Testis (tissue), 2 donors: ENCODE measurements at regions not wholly inside any gene's neighbourhood (a gene's known extent, or its start where the extent isn't known, plus 50 kb on each side); places are given as distances from the start of the nearest gene placed in this dataset.

Experiments used
- POLR2A ChIP-seq: fragments of 450-650 bp; IDR thresholded peaks from one replicate; pipeline ENCODE4 v1.6.1; 2017; ENCODE audit warnings: antibody characterized with exemption, mild to moderate bottlenecking, moderate library complexity
- TF ChIP-seq, protein P1 (sequence below), 3 experiments: fragments of 450-650 bp in 2 of 3; fragments of 200-600 bp in 1 of 3; sonication (generic) in 1 of 3; IDR thresholded peaks; one replicate each; pipeline ENCODE4 v1.5.1; 2016 to 2019; ENCODE audit warnings: antibody characterized with exemption in 3 of 3, mild to moderate bottlenecking in 2 of 3, moderate library complexity in 1 of 3

DNA sequence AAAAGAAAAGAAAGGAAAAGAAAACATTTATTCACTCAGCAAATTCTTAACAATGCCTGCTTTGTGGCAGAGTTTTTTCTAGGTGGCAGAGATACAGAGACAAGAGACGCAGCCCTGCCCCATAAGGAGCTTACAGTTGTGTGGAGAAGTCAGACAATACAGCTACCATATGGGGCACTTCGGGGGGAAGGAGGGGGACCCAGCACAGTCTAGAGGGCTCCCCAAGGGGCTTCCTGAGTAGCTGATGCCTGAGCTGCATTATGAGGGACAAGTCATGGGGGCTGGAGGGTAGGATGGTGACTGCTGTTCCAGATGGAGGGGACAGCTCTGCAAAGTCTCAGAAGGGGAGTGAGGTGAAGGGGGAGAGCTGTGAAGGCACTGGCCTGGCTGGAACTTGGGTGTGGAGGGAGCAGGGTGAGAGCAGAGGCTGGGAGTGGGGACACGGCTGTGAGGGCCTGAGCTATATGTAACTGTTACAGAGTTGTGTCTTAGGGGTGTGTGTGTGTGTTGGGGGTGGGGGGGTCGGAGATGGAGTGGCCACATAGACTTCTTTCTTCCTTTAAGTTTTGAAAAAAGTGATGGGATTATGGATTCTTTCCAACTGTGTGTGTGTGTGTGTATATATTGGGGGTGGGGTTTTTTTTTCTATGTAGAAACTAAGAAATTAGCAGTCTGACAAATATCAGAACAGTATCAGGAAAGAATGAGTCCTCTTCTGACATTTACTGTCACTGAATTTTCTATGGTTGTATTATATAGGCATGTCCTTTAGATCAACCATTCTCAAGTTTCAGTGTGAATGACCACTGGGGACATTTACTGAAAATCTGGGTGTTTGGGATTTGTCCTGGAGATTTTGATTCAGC, 66.0 kb upstream of the HAAO start:
- TF ChIP-seq, protein P1, sequence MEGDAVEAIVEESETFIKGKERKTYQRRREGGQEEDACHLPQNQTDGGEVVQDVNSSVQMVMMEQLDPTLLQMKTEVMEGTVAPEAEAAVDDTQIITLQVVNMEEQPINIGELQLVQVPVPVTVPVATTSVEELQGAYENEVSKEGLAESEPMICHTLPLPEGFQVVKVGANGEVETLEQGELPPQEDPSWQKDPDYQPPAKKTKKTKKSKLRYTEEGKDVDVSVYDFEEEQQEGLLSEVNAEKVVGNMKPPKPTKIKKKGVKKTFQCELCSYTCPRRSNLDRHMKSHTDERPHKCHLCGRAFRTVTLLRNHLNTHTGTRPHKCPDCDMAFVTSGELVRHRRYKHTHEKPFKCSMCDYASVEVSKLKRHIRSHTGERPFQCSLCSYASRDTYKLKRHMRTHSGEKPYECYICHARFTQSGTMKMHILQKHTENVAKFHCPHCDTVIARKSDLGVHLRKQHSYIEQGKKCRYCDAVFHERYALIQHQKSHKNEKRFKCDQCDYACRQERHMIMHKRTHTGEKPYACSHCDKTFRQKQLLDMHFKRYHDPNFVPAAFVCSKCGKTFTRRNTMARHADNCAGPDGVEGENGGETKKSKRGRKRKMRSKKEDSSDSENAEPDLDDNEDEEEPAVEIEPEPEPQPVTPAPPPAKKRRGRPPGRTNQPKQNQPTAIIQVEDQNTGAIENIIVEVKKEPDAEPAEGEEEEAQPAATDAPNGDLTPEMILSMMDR (IDR thresholded peaks at IDR 0.05), result no peak
- TF ChIP-seq POLR2A, result no peak
